NT2/D1 (cell line): ENCODE measurements at regions not wholly inside any gene's neighbourhood (a gene's known extent, or its start where the extent isn't known, plus 50 kb on each side); places are given as distances from the start of the nearest gene placed in this dataset.

Experiments
- SUZ12 ChIP-seq: IDR thresholded peaks from 2 replicates; pipeline ENCODE4 v1.6.1; 2011; ENCODE audit not compliant: insufficient read length, insufficient read depth; ENCODE audit errors: extremely low read depth
- YY1 ChIP-seq: IDR thresholded peaks from 2 replicates; pipeline ENCODE4 v1.6.1; 2011; ENCODE audit not compliant: insufficient read length, insufficient read depth
- ZNF274 ChIP-seq: IDR thresholded peaks from 2 replicates; pipeline ENCODE4 v1.6.1; 2011; ENCODE audit warnings: mild to moderate bottlenecking, low read depth, low read length

- no peak for TF ChIP-seq ZNF274
- TF ChIP-seq SUZ12, result no peak
- no peak for TF ChIP-seq YY1
These were observed 350.1 kb downstream of the CHRM3 start for GRCh38 chr1:239736479-239736878.
